ENCODE measurements at regions not wholly inside any gene's neighbourhood (a gene's known extent, or its start where the extent isn't known, plus 50 kb on each side); places are given as distances from the start of the nearest gene placed in this dataset.
A peak's percentile ranks its signal among the peaks of the same experiment; 100 is the strongest.
"Not testable (repeated sequence)": the region's sequence is repeated elsewhere in the genome, so short reads cannot be mapped to it uniquely, and the experiment has no call there.

DNA sequence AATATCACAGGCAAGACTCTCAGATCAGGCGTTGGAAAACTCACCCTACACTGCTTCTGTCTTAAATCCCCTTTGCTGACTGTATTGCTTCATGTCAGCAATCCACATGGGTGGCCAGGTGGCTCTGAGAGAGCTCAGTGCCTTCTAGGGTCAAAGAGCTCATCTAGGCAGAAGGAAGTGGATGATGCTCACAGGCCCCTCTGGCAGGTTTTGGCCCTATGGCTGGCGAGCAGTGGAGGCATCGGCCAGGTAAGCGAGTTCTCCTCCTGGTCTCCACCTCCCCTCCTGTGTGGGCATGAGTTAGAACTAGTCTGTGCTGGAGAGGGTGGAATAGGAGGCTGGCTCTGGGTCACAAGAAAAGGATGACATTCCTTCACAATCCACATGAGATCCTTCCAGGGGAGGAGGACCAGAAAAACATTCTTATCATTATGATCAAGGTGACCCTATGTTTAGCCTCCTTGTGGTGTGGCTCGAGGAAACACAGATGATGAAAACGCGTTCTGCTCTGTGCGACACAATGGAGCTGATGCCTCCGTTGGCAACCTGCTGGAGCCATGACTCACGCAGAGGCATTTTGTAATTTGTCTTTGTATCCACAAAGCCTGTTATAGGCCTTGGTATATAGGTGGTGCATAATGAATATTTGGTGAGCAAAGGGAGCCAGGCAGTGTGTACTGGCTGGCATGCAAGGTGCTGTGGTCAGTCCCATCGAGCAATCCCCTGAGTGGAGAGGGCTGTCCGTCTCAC is 264.6 kb upstream of the RAB4A start:
- no peak for DNase-seq (ENCODE audit: low read depth, low spot score)

DNA sequence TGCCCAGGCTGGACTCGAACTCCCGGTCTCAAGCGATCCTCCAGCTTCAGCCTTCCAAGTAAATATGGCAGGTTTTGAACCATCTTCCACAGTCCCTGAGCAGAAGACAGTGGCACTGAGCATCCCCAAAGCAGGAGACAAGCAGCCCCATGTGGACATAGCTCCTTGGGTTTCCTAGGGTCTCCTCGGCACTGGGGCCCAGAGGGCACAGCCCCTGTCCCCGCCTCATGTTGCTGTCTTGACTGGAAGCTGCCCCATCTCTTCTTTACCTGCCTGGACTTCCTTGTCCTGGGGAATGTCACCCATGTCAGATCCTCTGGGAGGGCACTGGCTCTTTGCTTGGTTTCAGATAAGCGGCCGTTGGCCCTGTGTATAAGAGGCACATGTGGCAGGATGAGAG is 263.7 kb upstream of the RAB4A start:
- no peak for DNase-seq (ENCODE audit: low read depth, low spot score)

DNA sequence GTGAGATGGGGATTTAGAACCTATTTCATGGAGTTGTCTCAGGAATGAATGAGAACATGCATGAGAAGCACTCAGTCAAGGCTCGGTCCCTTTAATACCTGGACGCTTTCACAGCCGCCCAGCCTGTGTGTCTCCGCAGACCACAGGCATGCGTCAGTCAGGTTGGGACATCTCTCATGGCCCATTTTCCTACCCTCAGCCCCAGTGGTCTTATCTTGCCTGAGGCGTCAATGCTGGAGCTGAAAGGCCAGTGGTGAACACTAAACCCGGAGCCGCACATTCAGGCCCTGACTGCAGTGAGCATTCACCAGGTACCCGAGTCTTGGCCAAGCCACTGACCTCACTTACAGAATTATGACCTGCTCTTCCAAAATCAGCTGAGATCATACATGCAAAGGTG is 263.2 kb upstream of the RAB4A start:
- no peak for DNase-seq (ENCODE audit: low read depth, low spot score)

- DNase-seq (ENCODE audit: low read depth, low spot score) = not testable (repeated sequence)
Measured at GRCh38 chr1:229008347-229008746, 262.6 kb upstream of the RAB4A start.

- DNase-seq (ENCODE audit: low read depth, low spot score) = no peak
Measured at GRCh38 chr1:229011022-229011421, 259.9 kb upstream of the RAB4A start.

DNA sequence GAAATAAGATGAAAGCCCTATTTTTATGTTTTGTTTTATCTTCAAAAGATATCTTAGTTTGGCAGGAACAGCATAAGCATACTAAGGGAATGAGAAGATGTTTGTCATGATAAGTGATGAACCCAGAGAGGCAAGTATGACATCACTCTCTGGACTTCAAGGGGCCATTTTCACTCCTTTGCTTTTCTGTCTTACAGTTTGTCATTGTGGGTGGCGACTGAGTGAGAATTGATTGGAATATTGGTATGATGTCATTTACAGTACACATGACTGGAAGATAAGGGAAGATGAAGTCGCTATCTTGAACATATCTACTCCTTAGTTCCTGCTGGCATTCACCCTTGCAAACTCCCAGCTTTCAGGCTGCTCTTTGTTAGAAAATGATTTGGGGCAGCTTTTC is 258.1 kb upstream of the RAB4A start:
- DNase-seq (ENCODE audit: low read depth, low spot score) = no peak

GRCh38 chr1:229013981-229014380 is 256.9 kb upstream of the RAB4A start:
- no peak for DNase-seq (ENCODE audit: low read depth, low spot score)

- DNase-seq (ENCODE audit: low read depth, low spot score) = no peak
Measured at GRCh38 chr1:229015806-229016205, 255.1 kb upstream of the RAB4A start.

DNA sequence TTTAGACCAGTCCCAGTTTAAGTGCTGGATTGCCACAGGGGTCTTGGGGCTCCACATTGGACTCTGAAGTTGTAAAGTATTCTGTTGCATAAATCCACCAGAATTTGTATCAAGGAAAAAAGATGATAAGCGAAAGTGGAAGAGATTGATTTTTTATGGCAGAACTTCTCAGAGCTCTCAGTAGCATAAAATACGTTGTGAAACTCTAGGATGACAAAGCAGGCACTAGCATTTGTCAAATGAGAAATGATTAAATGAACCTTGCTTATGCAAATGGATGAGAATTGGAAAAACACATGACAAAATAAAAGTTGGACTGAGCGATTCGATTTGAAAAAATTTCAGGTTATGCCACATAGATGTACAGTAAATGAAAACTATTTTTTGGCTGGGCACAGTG is 253.8 kb upstream of the RAB4A start:
- DNase-seq (ENCODE audit: low read depth, low spot score) = no peak

DNA sequence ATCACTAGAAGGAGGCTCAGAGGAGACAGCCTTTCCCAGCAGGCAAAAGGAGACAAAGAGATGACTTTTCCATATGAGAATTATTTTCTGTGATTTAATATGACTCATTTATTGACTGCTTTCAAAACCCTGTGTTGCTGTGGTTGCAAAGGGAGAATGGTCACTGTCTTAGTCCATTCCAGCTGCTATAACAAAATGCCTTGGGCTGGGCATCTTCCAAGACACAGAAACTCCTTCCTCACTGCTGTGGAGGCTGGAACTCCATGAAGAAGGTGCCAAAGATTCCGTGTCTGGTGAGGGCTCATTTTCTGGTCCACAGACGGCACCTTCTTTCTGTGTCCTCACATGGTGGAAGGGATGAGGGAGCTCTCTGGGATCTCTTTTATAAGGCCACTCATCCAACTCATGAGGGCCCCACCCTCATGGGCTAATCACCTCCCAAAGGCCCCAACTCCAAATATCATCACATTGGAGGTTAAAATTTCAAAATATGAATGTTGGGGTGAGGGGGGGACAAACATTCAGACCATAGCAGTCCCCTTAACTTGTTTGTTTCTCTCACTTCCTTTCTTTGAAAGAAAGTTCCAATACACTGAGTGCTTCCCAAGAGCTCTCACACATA is 252.1 kb upstream of the RAB4A start:
- DNase-seq (ENCODE audit: low read depth, low spot score) = no peak

- DNase-seq (ENCODE audit: low read depth, low spot score) = no peak
Measured at GRCh38 chr1:229019663-229020271, 251.1 kb upstream of the RAB4A start.

- not testable (repeated sequence) for DNase-seq (ENCODE audit: low read depth, low spot score)
Measured at GRCh38 chr1:229021034-229021433, 249.9 kb upstream of the RAB4A start.

DNA sequence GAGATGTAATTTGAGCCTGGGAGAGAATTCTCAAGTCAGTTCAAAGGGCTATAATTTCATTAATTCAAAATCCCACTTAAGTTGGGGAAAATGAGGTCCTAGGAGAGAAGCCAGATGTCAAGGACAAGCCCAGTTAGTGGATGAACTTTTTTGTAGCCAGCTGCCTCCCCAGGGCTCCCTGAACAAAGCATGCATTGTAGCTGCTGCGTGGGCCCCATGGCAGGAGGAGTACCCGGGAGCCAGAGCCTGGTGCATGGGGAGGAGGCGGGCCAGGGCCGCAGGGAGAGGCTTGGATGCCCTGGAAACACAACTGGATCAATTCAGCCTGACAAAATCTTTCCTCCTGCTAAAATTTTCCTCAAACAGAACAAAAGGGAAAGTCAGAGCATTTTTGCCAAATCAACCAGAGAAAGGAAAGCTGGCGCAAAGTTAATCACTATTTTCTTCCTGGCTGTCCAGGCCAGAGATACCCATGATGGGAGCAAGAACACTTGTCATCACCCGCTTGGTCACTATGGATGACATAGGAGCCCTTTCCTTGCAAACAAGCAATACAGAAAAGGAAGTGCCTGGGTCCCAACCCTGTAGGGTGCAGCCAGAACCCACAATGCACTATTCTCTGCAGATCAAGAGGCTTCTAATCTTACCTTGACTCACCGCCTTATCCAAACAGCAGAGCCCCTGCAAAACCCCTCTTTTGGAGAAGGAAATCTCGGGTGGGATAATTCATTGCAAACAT is 248.1 kb upstream of the RAB4A start:
- DNase-seq (ENCODE audit: low read depth, low spot score) = no peak

DNA sequence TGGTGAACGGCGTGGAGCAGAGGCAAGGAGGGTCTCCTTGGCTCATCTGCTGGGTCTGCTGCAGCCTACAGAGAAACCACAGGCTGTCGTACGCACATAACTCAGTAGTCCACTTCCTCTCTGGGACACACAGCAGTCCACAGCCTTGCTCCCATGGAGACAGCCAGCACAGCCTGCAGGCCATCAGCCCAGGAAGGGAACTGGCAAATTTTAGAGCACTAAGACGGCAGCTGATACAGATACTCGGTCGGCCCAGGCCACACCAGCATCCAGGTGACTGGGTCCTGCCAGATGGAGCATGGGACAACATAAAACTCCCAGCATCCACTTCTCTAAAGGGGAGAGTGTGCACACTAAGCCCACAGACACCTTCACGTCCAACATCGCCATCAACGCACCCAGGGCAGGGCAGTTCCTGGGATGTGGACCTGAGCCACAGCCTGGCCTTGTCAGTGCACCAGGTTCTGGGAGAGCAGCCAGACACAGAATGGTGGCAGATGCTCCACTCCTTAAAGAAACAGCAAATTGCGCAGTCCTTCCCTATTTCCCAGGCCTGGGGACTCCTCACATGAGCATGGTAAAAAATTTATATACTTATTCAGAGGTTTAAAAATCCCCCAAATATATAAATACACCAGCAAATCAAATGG is 247.1 kb upstream of the RAB4A start:
- DNase-seq (ENCODE audit: low read depth, low spot score) = no peak

DNA sequence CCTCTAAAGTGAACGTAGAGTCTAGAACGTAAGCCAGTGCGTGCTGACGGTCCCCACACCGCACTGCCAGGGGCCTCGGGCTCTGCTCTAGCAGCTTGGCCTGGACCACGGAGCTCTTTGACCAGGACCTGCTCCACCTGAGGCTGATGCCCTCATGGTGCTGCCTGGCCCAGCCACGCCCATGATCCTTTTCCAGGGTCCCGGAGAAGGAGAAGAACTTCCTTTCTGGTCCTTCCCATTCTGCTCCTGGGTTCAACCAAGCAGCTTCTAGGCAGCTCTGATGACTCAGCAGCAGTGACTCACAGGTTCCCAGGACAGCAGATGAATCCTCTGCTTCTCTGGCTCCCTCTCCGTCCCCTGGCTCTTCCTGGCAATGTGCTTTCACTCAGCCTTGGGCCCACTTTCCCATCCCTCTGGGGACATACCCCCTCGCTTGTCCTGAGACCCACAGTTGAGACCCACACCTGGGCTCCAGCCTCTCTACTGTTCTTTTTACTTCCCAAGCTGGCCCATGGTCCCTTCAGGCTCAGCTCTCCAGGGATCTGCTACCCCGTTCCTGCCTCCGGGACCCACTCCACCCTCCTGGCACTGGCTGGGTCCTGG is 246.3 kb upstream of the RAB4A start:
- DNase-seq (ENCODE audit: low read depth, low spot score) = peak; percentile 64

DNA sequence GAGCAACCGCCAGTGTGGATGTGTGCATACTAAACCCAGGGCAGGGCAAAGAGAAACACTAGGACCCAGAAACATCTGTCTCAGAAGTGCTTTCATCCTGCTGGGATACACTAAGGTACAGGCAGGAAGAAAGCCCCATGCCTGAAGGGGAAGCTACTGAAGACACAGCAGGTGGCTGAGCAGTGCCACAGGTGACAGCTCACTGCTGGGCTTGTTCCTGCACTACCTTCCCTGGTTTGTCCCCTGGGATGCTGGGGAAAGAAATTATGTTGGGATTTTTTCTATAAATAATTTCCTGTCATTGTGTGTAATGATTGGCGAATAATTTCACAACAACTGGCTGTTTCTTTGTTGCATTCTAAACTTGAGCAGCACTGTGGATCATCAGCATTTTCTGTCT is 245.3 kb upstream of the RAB4A start:
- DNase-seq (ENCODE audit: low read depth, low spot score) = no peak

DNA sequence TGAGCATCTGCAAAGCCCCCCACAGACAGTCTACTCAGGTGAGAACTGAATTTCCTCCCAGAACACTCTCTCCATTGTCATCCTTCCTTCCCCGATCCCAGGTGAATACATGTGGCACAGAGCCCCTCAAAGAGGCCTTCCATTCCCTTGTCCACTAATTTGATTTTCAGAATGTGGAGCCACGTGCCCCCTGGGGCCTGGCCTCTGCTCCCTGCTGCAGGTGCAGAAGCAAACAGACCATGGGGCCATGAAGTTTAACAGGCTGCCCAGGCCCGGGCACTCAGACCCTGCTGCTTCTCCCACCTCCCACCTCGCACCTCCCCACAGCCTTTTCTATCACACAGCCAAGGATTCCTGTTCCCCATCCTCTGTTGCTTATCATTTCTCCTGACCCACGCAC is 243.8 kb upstream of the RAB4A start:
- no peak for DNase-seq (ENCODE audit: low read depth, low spot score)

DNA sequence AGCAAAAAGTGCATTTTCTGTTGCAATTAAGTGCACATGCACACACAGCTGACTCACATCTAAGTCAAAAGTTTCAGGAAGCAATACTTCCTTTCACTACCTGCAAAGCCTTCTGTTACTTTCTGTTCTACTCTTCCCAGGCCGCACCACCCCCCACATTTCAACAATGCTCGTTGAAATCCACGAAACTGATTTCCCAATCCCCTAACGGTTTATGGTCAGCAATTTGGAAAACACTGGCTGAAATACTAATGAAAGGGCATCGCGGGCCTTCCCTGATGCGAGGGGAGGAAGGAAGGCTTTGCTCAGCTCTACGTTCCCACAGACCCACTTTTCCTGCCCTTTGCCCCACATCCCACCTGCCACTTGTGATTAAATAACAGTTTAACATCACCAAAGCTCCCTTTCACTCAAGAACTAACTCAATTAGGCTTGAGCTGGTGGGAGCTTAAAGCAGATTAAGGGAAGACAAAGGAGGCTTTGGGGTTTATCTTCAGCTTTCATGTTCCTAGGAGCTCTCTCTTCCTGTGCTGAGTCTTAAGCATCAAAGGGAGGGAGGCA is 243.2 kb upstream of the RAB4A start:
- peak; percentile 61 for DNase-seq (ENCODE audit: low read depth, low spot score)

DNA sequence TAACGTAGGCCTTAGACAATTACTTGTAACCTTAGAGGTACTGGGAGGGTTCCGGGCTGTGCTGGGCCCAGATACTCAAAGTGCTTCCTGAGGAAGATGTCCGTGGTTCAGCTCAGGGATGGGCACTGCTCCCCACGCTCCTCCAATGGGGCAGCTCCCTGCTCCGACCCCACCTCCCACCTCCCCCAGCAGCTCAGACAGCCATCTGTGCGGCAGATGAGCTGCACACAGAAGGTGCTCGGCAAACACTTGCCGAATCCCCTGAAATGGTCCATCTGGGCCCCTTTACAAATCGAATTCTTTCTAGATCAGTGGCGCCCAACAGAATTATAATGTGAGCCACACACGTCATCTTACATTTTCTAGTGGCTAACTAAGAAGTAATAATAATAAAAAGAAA is 242.4 kb upstream of the RAB4A start:
- DNase-seq (ENCODE audit: low read depth, low spot score) = no peak

DNA sequence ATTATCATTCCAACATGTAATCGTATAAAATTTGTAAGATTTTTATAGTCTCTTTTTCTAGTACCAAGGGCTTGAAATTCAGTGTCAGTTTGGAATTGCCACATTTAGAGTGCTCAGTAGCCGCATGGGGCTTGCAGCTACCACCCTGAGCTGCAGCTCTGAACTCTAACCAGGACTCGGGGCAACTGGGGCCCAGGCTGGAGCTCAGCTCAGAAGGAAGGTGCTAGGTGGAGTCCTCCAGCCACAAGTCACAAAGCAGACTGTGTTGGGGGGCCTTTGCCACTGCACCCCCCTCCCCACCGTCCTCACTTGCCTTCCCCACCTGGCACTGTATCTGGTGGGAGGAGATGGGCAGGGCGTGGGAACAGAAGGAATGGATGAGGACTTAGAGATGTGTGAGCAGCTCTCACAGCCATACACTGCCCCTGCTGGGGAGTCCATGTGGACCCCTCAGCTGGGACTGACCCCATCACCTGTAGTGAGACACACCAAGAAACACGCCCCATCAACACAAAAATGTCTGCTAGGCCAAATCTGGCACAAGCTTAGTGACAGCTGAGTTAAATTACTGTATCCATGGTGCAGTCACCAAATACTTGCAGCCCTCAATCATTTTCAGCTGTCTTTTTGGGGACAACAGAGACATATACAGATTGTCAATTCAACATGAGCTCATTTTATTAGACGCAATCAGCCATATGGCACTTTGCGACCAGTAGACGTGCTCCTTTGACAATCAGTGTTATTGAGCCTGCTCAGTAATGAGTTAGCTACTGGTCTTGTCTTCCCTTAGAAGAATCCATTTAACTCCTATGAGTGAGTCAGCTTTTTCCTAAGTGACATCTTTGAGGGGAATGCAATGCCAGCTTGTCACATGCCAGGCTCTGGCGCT is 241.7 kb upstream of the RAB4A start:
- no peak for DNase-seq (ENCODE audit: low read depth, low spot score)

Data from ELF-1 (cell line).